ENCODE measurements at regions not wholly inside any gene's neighbourhood (a gene's known extent, or its start where the extent isn't known, plus 50 kb on each side); places are given as distances from the start of the nearest gene placed in this dataset.
"Not testable (repeated sequence)": the region's sequence is repeated elsewhere in the genome, so short reads cannot be mapped to it uniquely, and the experiment has no call there.

DNA sequence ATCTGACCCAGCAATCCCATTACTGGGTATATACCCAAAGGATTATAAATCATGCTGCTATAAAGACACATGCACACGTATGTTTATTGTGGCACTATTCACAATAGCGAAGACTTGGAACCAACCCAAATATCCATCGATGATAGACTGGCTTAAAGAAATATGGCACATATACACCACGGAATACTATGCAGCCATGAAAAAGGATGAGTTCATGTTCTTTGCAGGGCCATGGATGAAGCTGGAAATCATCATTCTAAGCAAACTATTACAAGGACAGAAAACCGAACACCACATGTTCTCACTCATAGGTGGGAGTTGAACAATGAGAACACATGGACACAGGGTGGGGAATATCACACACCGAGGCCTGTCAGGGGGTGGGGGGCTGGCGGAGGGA lies 390.4 kb downstream of the RAB38 start:
- TF ChIP-seq, protein P1, sequence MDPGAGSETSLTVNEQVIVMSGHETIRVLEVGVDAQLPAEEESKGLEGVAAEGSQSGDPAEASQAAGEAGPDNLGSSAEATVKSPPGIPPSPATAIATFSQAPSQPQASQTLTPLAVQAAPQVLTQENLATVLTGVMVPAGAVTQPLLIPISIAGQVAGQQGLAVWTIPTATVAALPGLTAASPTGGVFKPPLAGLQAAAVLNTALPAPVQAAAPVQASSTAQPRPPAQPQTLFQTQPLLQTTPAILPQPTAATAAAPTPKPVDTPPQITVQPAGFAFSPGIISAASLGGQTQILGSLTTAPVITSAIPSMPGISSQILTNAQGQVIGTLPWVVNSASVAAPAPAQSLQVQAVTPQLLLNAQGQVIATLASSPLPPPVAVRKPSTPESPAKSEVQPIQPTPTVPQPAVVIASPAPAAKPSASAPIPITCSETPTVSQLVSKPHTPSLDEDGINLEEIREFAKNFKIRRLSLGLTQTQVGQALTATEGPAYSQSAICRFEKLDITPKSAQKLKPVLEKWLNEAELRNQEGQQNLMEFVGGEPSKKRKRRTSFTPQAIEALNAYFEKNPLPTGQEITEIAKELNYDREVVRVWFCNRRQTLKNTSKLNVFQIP (CRISPR knock-in tag; IDR thresholded peaks at IDR 0.05; ENCODE audit: borderline replicate concordance, low read depth): not testable (repeated sequence)
- TF ChIP-seq TCF4 (CRISPR knock-in tag; IDR thresholded peaks at IDR 0.05; ENCODE audit: borderline replicate concordance); ZFP30 (CRISPR knock-in tag; IDR thresholded peaks at IDR 0.05): not testable (repeated sequence)
